ENCODE measurements at regions not wholly inside any gene's neighbourhood (a gene's known extent, or its start where the extent isn't known, plus 50 kb on each side); places are given as distances from the start of the nearest gene placed in this dataset.

GRCh38 chr22:48919851-48920589 is 907.7 kb downstream of the BRD1 start:
- Histone ChIP-seq H3K9me3 (ENCODE audit: control insufficient read depth, insufficient read depth, low read length) (peaks cover 45% of the 10 kb centered on the region), H4K8ac (ENCODE audit: low read depth in 2 of 2, low read length in 2 of 2) (no peak overlapping the region), H3K4me2 (ENCODE audit: low read depth, low read length) (no peak overlapping the region), H3K79me1 (ENCODE audit: low read depth in 1 of 2, low read length in 2 of 2) (no peaks in the 10 kb centered on the region), H3K18ac (ENCODE audit: low read depth, low read length) (no peak overlapping the region), H2BK120ac (ENCODE audit: low read depth, low read length) (no peak overlapping the region), H2BK20ac (ENCODE audit: low read depth, low read length) (no peak overlapping the region), H2AK5ac (ENCODE audit: low read depth, low read length) (no peak overlapping the region), H3K9me1 (ENCODE audit: insufficient read depth, low read length) (no peaks in the 10 kb centered on the region), H3K4me3 (ENCODE audit: insufficient read depth, low read depth, low read length) (no peak overlapping the region), H4K5ac (ENCODE audit: low read depth, low read length) (no peak overlapping the region), H2AK9ac (replicated peaks; ENCODE audit: low read depth, low read length, poor library complexity) (no peak overlapping the region), H2BK15ac (ENCODE audit: low read depth, low read length) (no peak overlapping the region), H3K36me3 (ENCODE audit: control insufficient read depth, insufficient read depth, low read length) (no peaks in the 10 kb centered on the region), H3K14ac (replicated peaks; ENCODE audit: low read depth, low read length) (no peak overlapping the region), H3K9ac (ENCODE audit: low read depth, low read length) (no peak overlapping the region), H3K56ac (ENCODE audit: extremely low read depth, insufficient read depth, low read length) (no peak overlapping the region), H3K27ac (ENCODE audit: insufficient read depth, low read length) (no peak overlapping the region), H3K4ac (ENCODE audit: low read depth, low read length) (no peak overlapping the region), H2BK5ac (ENCODE audit: low read depth, low read length, poor library complexity, severe bottlenecking) (no peak overlapping the region), H4K20me1 (ENCODE audit: insufficient read depth, low read length) (no peaks in the 10 kb centered on the region), H3K27me3 (ENCODE audit: control insufficient read depth, insufficient read depth, low read length) (no peaks in the 10 kb centered on the region), H2AFZ (replicated peaks; ENCODE audit: low read length, poor library complexity) (no peak overlapping the region), H3K4me1 (ENCODE audit: control insufficient read depth, insufficient read depth, low read length) (no peaks in the 10 kb centered on the region), H3K23ac (ENCODE audit: low read depth, low read length) (no peak overlapping the region), H4K91ac (ENCODE audit: insufficient read depth, low read depth, low read length) (no peak overlapping the region)
- 32% methylated on average over 5 of the region's 17 CpGs; no CpG with 5 or more reads in 1 of the 2 experiments for WGBS, 2 experiments (ENCODE audit: extremely low coverage in 2 of 2, insufficient read length in 1 of 2)
- ATAC-seq (ENCODE audit: low read depth) = no peak
- dilution Hi-C loops (cut with HindIII; ENCODE audit: low sequenced_read_pairs, unreplicated experiment) (no loop called here), in situ Hi-C loops (cut with MboI; ENCODE audit: low sequenced_read_pairs) (no loop called here), intact Hi-C loops (cut with micrococcal nuclease) (no loop called here)
- no peak for DNase-seq
- ChIA-PET POLR2A (ENCODE audit: unreplicated experiment) (no interaction called here), CTCF (no interaction called here)
- TF ChIP-seq RAD21 (IDR thresholded peaks at IDR 0.05; ENCODE audit: low read length) (no peak), CHD1 (IDR thresholded peaks at IDR 0.05; ENCODE audit: low read depth, low read length) (no peak), ELK1 (IDR thresholded peaks at IDR 0.05; ENCODE audit: borderline replicate concordance, low read depth, low read length) (no peak), FOS (IDR thresholded peaks at IDR 0.05; ENCODE audit: low read depth, low read length) (no peak), CEBPB (IDR thresholded peaks at IDR 0.05; ENCODE audit: low read depth, low read length) (no peak), MXI1 (IDR thresholded peaks at IDR 0.05; ENCODE audit: borderline replicate concordance, low read depth, low read length) (no peak), RCOR1 (IDR thresholded peaks at IDR 0.05; ENCODE audit: insufficient replicate concordance, low read length) (no peak), RFX5 (IDR thresholded peaks at IDR 0.05; ENCODE audit: low read depth, low read length) (no peak), USF2 (IDR thresholded peaks at IDR 0.05; ENCODE audit: low read depth, low read length) (no peak), CTCF (conservative IDR thresholded peaks at IDR 0.05; ENCODE audit: low read depth, low read length) (no peak), POLR2A (IDR thresholded peaks at IDR 0.05; ENCODE audit: low read depth, low read length) (no peak), BHLHE40 (IDR thresholded peaks at IDR 0.05; ENCODE audit: low read depth, low read length) (no peak), SMC3 (IDR thresholded peaks at IDR 0.05; ENCODE audit: low read depth, low read length) (no peak), MAFK (IDR thresholded peaks at IDR 0.05; ENCODE audit: low read depth, low read length) (no peak), MAZ (IDR thresholded peaks at IDR 0.05; ENCODE audit: borderline replicate concordance, low read depth, low read length) (no peak), NFE2L2 (IDR thresholded peaks at IDR 0.05; ENCODE audit: low read depth, low read length) (no peak)
- BruUV-seq (replicated peaks) = no TSS peak

Measured in IMR-90 (cell line).